ENCODE measurements at regions not wholly inside any gene's neighbourhood (a gene's known extent, or its start where the extent isn't known, plus 50 kb on each side); places are given as distances from the start of the nearest gene placed in this dataset.

- FAIRE-seq, result no peak
- TF ChIP-seq CTCF (IDR thresholded peaks at IDR 0.05; ENCODE audit: insufficient read depth, low read length, severe bottlenecking), result no peak
- Histone ChIP-seq H3K4me3 (ENCODE audit: low read depth, low read length) (no peak overlapping the region), H3K27me3 (ENCODE audit: control insufficient read depth, insufficient read depth, low read length) (no peaks in the 10 kb centered on the region), H3K36me3 (ENCODE audit: control insufficient read depth, insufficient read depth, low read length) (no peaks in the 10 kb centered on the region)
- no peak for DNase-seq (ENCODE audit: low read depth)
Observed at GRCh38 chr10:129334266-129334665, 132.8 kb upstream of the MGMT start.

GRCh38 chr10:129335396-129335795 lies 131.6 kb upstream of the MGMT start:
- DNase-seq (ENCODE audit: low read depth) (no peak), FAIRE-seq (no peak)
- Histone ChIP-seq H3K27me3 (ENCODE audit: control insufficient read depth, insufficient read depth, low read length) (no peaks in the 10 kb centered on the region), H3K4me3 (ENCODE audit: low read depth, low read length) (no peak overlapping the region), H3K36me3 (ENCODE audit: control insufficient read depth, insufficient read depth, low read length) (no peaks in the 10 kb centered on the region)
- TF ChIP-seq CTCF (IDR thresholded peaks at IDR 0.05; ENCODE audit: insufficient read depth, low read length, severe bottlenecking), result no peak

GRCh38 chr10:129335942-129336341 lies 131.1 kb upstream of the MGMT start:
- FAIRE-seq (no peak), DNase-seq (ENCODE audit: low read depth) (no peak)
- no peak overlapping the region for H3K4me3 ChIP-seq (ENCODE audit: low read depth, low read length)
- no peak for TF ChIP-seq CTCF (IDR thresholded peaks at IDR 0.05; ENCODE audit: insufficient read depth, low read length, severe bottlenecking)
- no peaks in the 10 kb centered on the region for H3K27me3 ChIP-seq (ENCODE audit: control insufficient read depth, insufficient read depth, low read length)
- no peaks in the 10 kb centered on the region for H3K36me3 ChIP-seq (ENCODE audit: control insufficient read depth, insufficient read depth, low read length)

GRCh38 chr10:129339191-129339590 lies 127.8 kb upstream of the MGMT start:
- no peak for FAIRE-seq

GRCh38 chr10:129339841-129340240 lies 127.2 kb upstream of the MGMT start:
- Histone ChIP-seq H3K36me3 (ENCODE audit: control insufficient read depth, insufficient read depth, low read length) (no peaks in the 10 kb centered on the region), H3K4me3 (ENCODE audit: low read depth, low read length) (no peak overlapping the region), H3K27me3 (ENCODE audit: control insufficient read depth, insufficient read depth, low read length) (no peaks in the 10 kb centered on the region)
- no peak for FAIRE-seq
- no peak for DNase-seq (ENCODE audit: low read depth)
- TF ChIP-seq CTCF (IDR thresholded peaks at IDR 0.05; ENCODE audit: insufficient read depth, low read length, severe bottlenecking), result no peak

More at GRCh38 chr10:129339191-129339590, 127.8 kb upstream of the MGMT start:
- Histone ChIP-seq H3K36me3 (ENCODE audit: control insufficient read depth, insufficient read depth, low read length) (no peaks in the 10 kb centered on the region), H3K27me3 (ENCODE audit: control insufficient read depth, insufficient read depth, low read length) (no peaks in the 10 kb centered on the region), H3K4me3 (ENCODE audit: low read depth, low read length) (no peak overlapping the region)
- no peak for TF ChIP-seq CTCF (IDR thresholded peaks at IDR 0.05; ENCODE audit: insufficient read depth, low read length, severe bottlenecking)
- DNase-seq (ENCODE audit: low read depth), result no peak

GRCh38 chr10:129341087-129341486 lies 126.0 kb upstream of the MGMT start:
- Histone ChIP-seq H3K4me3 (ENCODE audit: low read depth, low read length) (no peak overlapping the region), H3K27me3 (ENCODE audit: control insufficient read depth, insufficient read depth, low read length) (no peaks in the 10 kb centered on the region), H3K36me3 (ENCODE audit: control insufficient read depth, insufficient read depth, low read length) (no peaks in the 10 kb centered on the region)
- DNase-seq (ENCODE audit: low read depth) (no peak), FAIRE-seq (no peak)
- TF ChIP-seq CTCF (IDR thresholded peaks at IDR 0.05; ENCODE audit: insufficient read depth, low read length, severe bottlenecking), result no peak

Measured in bronchial epithelial cell (primary cell).